HL-60 (cell line): ENCODE measurements at regions not wholly inside any gene's neighbourhood (a gene's known extent, or its start where the extent isn't known, plus 50 kb on each side); places are given as distances from the start of the nearest gene placed in this dataset.

Source experiments
- POLR2AphosphoS5 ChIP-seq: IDR thresholded peaks from 2 replicates; pipeline ENCODE4 v1.6.1; 2012; ENCODE audit warnings: low read depth
- TF ChIP-seq, protein P1 (sequence below): IDR thresholded peaks from one replicate; pipeline ENCODE4 v1.5.1; 2011; ENCODE audit warnings: low read length, control low read depth, inconsistent platforms; ENCODE audit not compliant: insufficient read depth

DNA sequence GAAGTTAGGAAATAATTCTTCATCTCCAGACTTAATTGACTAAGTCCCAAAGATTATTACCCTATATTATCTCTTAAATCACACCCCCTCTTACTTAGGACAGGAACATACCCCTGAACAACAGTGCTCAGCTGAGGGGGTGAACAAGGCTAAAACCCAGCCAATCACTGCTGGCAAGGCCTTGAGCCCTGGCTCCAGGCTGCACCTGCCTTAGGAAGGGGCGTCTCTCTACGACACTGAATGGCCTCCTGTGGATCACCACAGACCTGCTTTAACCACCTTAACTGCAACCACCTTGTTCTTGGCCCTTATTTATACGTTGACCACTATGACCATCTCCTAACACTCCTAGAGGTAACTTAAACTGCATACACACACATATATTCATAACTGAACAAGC is 267.4 kb upstream of the THBS1 start:
- TF ChIP-seq, protein P1, sequence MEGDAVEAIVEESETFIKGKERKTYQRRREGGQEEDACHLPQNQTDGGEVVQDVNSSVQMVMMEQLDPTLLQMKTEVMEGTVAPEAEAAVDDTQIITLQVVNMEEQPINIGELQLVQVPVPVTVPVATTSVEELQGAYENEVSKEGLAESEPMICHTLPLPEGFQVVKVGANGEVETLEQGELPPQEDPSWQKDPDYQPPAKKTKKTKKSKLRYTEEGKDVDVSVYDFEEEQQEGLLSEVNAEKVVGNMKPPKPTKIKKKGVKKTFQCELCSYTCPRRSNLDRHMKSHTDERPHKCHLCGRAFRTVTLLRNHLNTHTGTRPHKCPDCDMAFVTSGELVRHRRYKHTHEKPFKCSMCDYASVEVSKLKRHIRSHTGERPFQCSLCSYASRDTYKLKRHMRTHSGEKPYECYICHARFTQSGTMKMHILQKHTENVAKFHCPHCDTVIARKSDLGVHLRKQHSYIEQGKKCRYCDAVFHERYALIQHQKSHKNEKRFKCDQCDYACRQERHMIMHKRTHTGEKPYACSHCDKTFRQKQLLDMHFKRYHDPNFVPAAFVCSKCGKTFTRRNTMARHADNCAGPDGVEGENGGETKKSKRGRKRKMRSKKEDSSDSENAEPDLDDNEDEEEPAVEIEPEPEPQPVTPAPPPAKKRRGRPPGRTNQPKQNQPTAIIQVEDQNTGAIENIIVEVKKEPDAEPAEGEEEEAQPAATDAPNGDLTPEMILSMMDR: no peak
- no peak for TF ChIP-seq POLR2AphosphoS5
